ENCODE measurements at regions not wholly inside any gene's neighbourhood (a gene's known extent, or its start where the extent isn't known, plus 50 kb on each side); places are given as distances from the start of the nearest gene placed in this dataset.

GRCh38 chr18:27826101-27826500, 350.8 kb downstream of the CDH2 start:
- DNase-seq (ENCODE audit: low spot score) = no peak

- no peak for DNase-seq (ENCODE audit: low spot score)
Observed at GRCh38 chr18:27825689-27826088, 351.2 kb downstream of the CDH2 start.

- DNase-seq (ENCODE audit: low spot score) = no peak
Observed at GRCh38 chr18:27824841-27825681, 351.9 kb downstream of the CDH2 start.

GRCh38 chr18:27824275-27824674, 352.7 kb downstream of the CDH2 start:
- DNase-seq (ENCODE audit: low spot score) = no peak

DNA sequence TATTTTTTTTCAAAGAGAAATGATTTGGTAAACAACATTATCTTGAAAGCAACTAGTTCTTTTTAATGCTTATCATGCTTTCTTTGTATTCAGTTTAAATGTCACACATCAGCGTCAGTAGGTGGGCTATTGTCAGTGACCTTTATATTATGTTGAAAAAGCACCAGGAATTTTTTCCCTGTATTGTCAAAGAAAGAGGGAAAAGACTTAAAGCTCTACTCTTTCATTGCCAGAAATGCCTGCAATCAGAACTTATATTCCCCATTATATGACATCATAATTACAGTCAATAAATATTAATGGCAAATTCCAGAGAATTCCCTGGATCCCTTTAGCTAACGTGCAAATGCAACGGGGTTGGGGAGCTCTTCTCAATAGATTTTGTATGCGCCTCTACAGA, 353.9 kb downstream of the CDH2 start:
- no peak for DNase-seq (ENCODE audit: low spot score)

DNA sequence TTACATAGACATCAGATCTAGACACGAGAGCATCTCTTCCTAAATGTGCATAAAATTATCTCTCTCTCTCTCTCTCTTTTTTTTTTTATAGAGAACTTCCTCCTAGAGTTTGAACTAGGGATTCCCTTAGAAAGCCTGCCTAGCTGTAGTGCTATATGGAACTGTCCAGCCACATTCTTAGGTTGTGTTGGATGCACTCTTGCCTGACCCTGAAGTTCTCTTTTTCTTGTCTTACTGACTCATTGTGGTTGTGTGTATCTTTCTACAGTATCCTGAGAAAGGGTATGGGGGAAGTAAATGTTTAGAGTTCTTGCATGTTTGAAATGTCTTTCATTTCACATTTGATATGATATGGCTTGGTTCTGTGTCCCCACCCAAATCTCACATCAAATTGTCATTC, 368.2 kb downstream of the CDH2 start:
- no peak for DNase-seq (ENCODE audit: low spot score)

- no peak for DNase-seq (ENCODE audit: low spot score)
Observed at GRCh38 chr18:27803957-27804356, 373.0 kb downstream of the CDH2 start.

DNA sequence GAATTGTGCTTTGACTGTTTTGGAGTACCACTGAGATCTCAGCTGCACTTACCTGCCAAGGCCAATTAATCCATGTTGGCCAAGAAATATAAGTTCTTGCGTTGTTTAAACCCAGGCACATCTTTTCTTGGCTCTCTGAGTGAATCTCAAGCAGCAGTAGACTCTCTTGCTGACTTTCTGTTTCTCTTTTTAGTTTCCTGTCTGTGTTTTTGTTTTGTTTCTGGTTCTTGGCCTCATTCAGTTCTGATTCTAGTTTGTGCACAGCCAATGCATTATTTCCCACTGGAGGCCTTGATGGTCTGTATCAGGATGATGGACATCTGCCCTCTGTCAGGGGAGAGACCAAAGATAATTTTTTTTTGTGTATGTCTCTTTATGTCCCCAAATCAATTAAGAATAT, 379.4 kb downstream of the CDH2 start:
- no peak for DNase-seq (ENCODE audit: low spot score)

GRCh38 chr18:27794181-27794926, 382.6 kb downstream of the CDH2 start:
- DNase-seq (ENCODE audit: low spot score) = no peak

DNA sequence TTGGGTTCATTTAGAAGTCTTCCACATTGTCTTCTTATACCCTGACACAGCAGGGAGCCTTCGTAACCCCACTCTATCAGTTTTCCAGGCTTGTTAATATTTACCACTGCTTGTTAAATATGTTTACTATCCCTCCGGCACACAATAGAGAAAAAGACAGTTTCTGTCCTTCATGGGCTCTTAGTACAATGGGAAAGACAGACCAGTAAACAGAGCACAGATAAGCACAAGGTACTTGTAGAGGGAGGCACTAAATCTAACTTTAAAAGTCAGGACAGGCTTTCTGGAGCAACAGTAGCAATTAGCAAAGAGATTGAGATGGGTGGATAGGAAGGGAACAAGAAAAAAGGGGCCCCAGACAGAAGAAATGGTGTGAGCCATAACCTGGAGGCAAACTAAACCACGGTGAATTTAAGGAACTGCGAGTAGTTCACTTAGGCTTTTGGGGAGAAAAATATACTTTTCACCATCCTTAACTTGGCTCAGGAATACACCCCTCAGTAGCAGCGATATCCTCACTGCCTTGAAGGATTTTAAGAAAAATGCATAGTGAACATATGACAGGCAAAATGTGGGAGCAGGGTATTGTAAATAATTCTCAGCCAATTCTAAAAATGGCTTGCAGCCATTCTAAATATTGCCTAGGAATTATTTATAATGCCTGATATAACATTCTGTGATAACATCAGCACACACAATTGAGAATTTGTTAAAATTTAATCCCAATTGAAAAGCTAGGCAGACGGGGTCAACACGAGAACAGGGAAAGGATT, 383.7 kb downstream of the CDH2 start:
- no peak for DNase-seq (ENCODE audit: low spot score)

- DNase-seq (ENCODE audit: low spot score) = no peak
Observed at GRCh38 chr18:27789406-27789805, 387.5 kb downstream of the CDH2 start.

- no peak for DNase-seq (ENCODE audit: low spot score)
Observed at GRCh38 chr18:27787547-27787946, 389.4 kb downstream of the CDH2 start.

GRCh38 chr18:27785815-27786471, 391.0 kb downstream of the CDH2 start:
- DNase-seq (ENCODE audit: low spot score) = no peak

- no peak for DNase-seq (ENCODE audit: low spot score)
Observed at GRCh38 chr18:27780061-27780745, 396.7 kb downstream of the CDH2 start.

- DNase-seq (ENCODE audit: low spot score) = no peak
Observed at GRCh38 chr18:27778925-27779324, 398.0 kb downstream of the CDH2 start.

GRCh38 chr18:27778441-27778840, 398.5 kb downstream of the CDH2 start:
- DNase-seq (ENCODE audit: low spot score) = peak; percentile 15

DNA sequence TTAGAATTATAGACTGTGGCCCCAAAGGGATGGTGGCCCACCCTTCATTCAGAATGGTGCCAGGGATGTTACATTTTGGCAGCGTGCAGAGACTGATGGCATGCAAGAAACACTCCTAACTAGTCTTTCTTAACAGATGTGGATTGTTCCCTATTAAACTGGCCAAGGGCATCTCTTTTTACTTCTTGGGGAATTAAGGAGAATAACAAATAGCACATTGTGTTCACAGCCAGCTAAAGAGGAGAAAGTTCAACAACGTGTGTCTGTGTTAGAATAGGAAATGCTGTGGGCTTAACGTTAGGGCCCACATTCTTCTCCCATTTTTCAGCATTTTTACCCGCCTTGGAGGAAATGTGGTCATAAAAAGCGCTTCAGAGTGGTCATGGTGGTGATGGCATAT, 404.8 kb downstream of the CDH2 start:
- no peak for DNase-seq (ENCODE audit: low spot score)

- no peak for DNase-seq (ENCODE audit: low spot score)
Observed at GRCh38 chr18:27771571-27771970, 405.4 kb downstream of the CDH2 start.

DNA sequence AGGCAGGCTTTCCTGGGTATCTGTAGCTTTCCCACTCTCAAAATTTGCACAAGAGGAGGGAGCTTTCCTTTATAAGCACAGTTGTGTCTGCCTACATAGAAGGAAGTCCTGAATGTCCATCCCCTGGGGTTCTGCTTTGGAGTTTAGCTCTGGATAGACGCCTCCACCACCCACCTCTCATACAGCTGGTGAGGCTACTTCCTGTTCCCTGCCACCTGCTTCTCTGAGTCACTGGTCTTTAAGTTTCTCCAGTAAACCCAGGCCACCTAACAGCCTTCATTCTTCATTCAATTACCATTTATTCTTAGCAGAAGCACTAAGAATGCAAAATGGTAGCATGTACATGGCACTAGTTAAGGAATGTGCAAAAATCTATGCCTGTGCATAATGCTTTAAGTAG, 407.8 kb downstream of the CDH2 start:
- DNase-seq (ENCODE audit: low spot score) = no peak

- DNase-seq (ENCODE audit: low spot score) = no peak
Observed at GRCh38 chr18:27763936-27764335, 413.0 kb downstream of the CDH2 start.

- no peak for DNase-seq (ENCODE audit: low spot score)
Observed at GRCh38 chr18:27763341-27763740, 413.6 kb downstream of the CDH2 start.

DNA sequence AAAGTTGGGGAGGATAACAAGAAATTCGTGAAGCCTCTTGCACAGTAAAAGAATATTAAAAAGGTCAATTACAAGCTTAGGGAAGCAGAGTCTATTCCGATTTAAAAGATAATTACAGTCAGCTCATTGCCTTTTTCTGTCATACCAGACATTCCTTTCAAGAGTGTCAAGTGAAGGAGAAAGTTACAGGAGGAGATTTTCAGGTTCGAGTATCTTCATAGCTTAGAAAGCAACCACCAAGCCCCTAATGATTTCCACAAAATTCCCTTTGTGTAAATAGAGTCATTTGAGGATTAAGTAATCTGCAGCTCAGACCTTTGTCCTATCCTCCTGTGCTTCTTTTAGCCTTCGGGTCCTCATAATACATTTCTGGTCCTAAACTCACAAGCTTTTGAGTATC, 414.9 kb downstream of the CDH2 start:
- DNase-seq (ENCODE audit: low spot score) = no peak
